ENCODE measurements at regions not wholly inside any gene's neighbourhood (a gene's known extent, or its start where the extent isn't known, plus 50 kb on each side); places are given as distances from the start of the nearest gene placed in this dataset.

GRCh38 chr21:35850542-35851103, 209.7 kb downstream of the SETD4 start:
- 52 to 64% methylated on average over 9 of the region's 9 CpGs for WGBS, 2 donors
- no peak for DNase-seq (ENCODE audit: low spot score in 2 of 2)
- TF ChIP-seq POLR2A (IDR thresholded peaks at IDR 0.05) (no peak), CTCF (IDR thresholded peaks at IDR 0.05) (no peak)
- intact Hi-C loops (cut with DNase I; ENCODE audit: low total_unique reads) = loop anchor here (10.0 kb wide), 1 partner anchor 264 kb away; no protein-coding TSS in a partner anchor
- no peak overlapping the region for H3K4me3 ChIP-seq (ENCODE audit: low read depth, poor library complexity, severe bottlenecking)

GRCh38 chr21:35850029-35850428, 210.3 kb downstream of the SETD4 start:
- peak in 1 of 2 donors; percentile 27 for DNase-seq (ENCODE audit: low spot score in 2 of 2)
- TF ChIP-seq CTCF (IDR thresholded peaks at IDR 0.05) (no peak), POLR2A (IDR thresholded peaks at IDR 0.05) (no peak)
- intact Hi-C loops (cut with DNase I; ENCODE audit: low total_unique reads) = loop anchor here (10.0 kb wide), 1 partner anchor 265 kb away; no protein-coding TSS in a partner anchor
- H3K4me3 ChIP-seq (ENCODE audit: low read depth, poor library complexity, severe bottlenecking) = no peak overlapping the region
- 33 to 41% methylated on average over 5 of the region's 5 CpGs for WGBS, 2 donors

GRCh38 chr21:35849144-35849543, 211.2 kb downstream of the SETD4 start:
- no peak for TF ChIP-seq POLR2A (IDR thresholded peaks at IDR 0.05)
- no peak for TF ChIP-seq CTCF (IDR thresholded peaks at IDR 0.05)
- DNase-seq (ENCODE audit: low spot score in 2 of 2) = no peak
- no peak overlapping the region for H3K4me3 ChIP-seq (ENCODE audit: low read depth, poor library complexity, severe bottlenecking)
- 64 to 66% methylated on average over 4 of the region's 4 CpGs for WGBS, 2 donors
- intact Hi-C loops (cut with DNase I; ENCODE audit: low total_unique reads) = no loop called here

- no peak overlapping the region for H3K4me3 ChIP-seq (ENCODE audit: low read depth, poor library complexity, severe bottlenecking)
- 40 to 59% methylated on average over 7 of the region's 7 CpGs for WGBS, 2 donors
- intact Hi-C loops (cut with DNase I; ENCODE audit: low total_unique reads) = no loop called here
- TF ChIP-seq CTCF (IDR thresholded peaks at IDR 0.05) (no peak), POLR2A (IDR thresholded peaks at IDR 0.05) (no peak)
- peak; percentile 48 to 87 for DNase-seq (ENCODE audit: low spot score in 2 of 2)
Observed at GRCh38 chr21:35843911-35844667, 216.2 kb downstream of the SETD4 start.

GRCh38 chr21:35840949-35841348, 219.4 kb downstream of the SETD4 start:
- intact Hi-C loops (cut with DNase I; ENCODE audit: low total_unique reads) = no loop called here
- no peak for TF ChIP-seq CTCF (IDR thresholded peaks at IDR 0.05)
- no peak for TF ChIP-seq POLR2A (IDR thresholded peaks at IDR 0.05)
- WGBS, 2 donors = 84 to 88% methylated on average over 2 of the region's 2 CpGs
- no peak for DNase-seq (ENCODE audit: low spot score in 2 of 2)
- no peak overlapping the region for H3K4me3 ChIP-seq (ENCODE audit: low read depth, poor library complexity, severe bottlenecking)
